HEK293 (cell line): ENCODE measurements at regions not wholly inside any gene's neighbourhood (a gene's known extent, or its start where the extent isn't known, plus 50 kb on each side); places are given as distances from the start of the nearest gene placed in this dataset.
"Not testable (repeated sequence)": the region's sequence is repeated elsewhere in the genome, so short reads cannot be mapped to it uniquely, and the experiment has no call there.

Source experiments
- CTCF ChIA-PET: fragments of 350-600 bp; formaldehyde crosslinking; extraction: SDS; loops from one replicate; lab custom pipeline; 2021; ENCODE audit warnings: antibody characterized with exemption; lab: Yijun Ruan, JAX
- POLR2A ChIA-PET: fragments of 300-600 bp; formaldehyde crosslinking; extraction: SDS; loops from one replicate; lab custom pipeline; 2020; ENCODE audit warnings: antibody characterized with exemption, inconsistent platforms; lab: Yijun Ruan, JAX
- H3K27ac ChIP-seq: fragments of 200-500 bp; sonication (Bioruptor generic); 2 replicates; pipeline ENCODE4 v1.5.1; 2014; ENCODE audit warnings: low read depth, low read length, control low read depth, inconsistent platforms; ENCODE audit errors: extremely low read depth
- H3K36me3 ChIP-seq, 2 experiments: fragments of 200-500 bp in 1 of 2; sonication (Bioruptor generic) in 1 of 2; 1 replicate in 1 of 2; 2 replicates in 1 of 2; pipeline ENCODE4 v1.5.1; 2014 to 2017; ENCODE audit warnings: inconsistent platforms in 2 of 2, low read length in 2 of 2; ENCODE audit not compliant: control insufficient read depth in 2 of 2, insufficient read depth in 1 of 2
- H3K4me1 ChIP-seq: fragments of 200-500 bp; sonication (Bioruptor generic); 2 replicates; pipeline ENCODE4 v1.5.1; 2014; ENCODE audit warnings: mild to moderate bottlenecking, low read length, inconsistent platforms; ENCODE audit not compliant: control insufficient read depth, insufficient read depth
- H3K4me3 ChIP-seq: 2 replicates; pipeline ENCODE4 v1.5.1; 2011; ENCODE audit warnings: low read depth, mild to moderate bottlenecking, control low read depth, low read length, moderate library complexity
- H3K9me3 ChIP-seq: fragments of 200-500 bp; sonication (Bioruptor generic); 2 replicates; pipeline ENCODE4 v1.5.1; 2014; ENCODE audit warnings: low read depth, low read length, inconsistent platforms; ENCODE audit not compliant: control insufficient read depth, insufficient read depth
- BCL6B ChIP-seq: fragments of 450-650 bp; formaldehyde crosslinking; IDR thresholded peaks from 2 replicates; pipeline ENCODE4 v1.5.1; 2017; ENCODE audit warnings: missing biosample characterization, missing genetic modification characterization
- HOXA7 ChIP-seq: sonication (generic); formaldehyde crosslinking; IDR thresholded peaks from 2 replicates; pipeline ENCODE4 v1.8.1; 2022; ENCODE audit warnings: missing genetic modification reagents, borderline replicate concordance
- INSM2 ChIP-seq: fragments of 450-650 bp; formaldehyde crosslinking; IDR thresholded peaks from 2 replicates; pipeline ENCODE4 v1.5.1; 2016; ENCODE audit warnings: missing biosample characterization, missing genetic modification characterization
- OSR2 ChIP-seq: fragments of 450-650 bp; formaldehyde crosslinking; IDR thresholded peaks from 2 replicates; pipeline ENCODE4 v1.5.1; 2016; ENCODE audit warnings: missing biosample characterization, missing genetic modification characterization
- SCRT1 ChIP-seq: fragments of 450-650 bp; formaldehyde crosslinking; IDR thresholded peaks from 2 replicates; pipeline ENCODE4 v1.5.1; 2016; ENCODE audit warnings: missing biosample characterization, missing genetic modification characterization, borderline replicate concordance
- WT1 ChIP-seq: fragments of 450-650 bp; formaldehyde crosslinking; IDR thresholded peaks from 2 replicates; pipeline ENCODE4 v1.5.1; 2016; ENCODE audit warnings: missing biosample characterization, missing genetic modification characterization
- ZBTB17 ChIP-seq: fragments of 450-650 bp; formaldehyde crosslinking; IDR thresholded peaks from 2 replicates; pipeline ENCODE4 v1.5.1; 2016; ENCODE audit warnings: missing biosample characterization, missing genetic modification characterization
- ZNF146 ChIP-seq: fragments of 450-650 bp; formaldehyde crosslinking; IDR thresholded peaks from 2 replicates; pipeline ENCODE4 v1.5.1; 2016; ENCODE audit warnings: missing biosample characterization, missing genetic modification characterization
- ZNF175 ChIP-seq: fragments of 450-650 bp; formaldehyde crosslinking; IDR thresholded peaks from 2 replicates; pipeline ENCODE4 v1.5.1; 2016; ENCODE audit warnings: missing biosample characterization, missing genetic modification characterization
- ZNF18 ChIP-seq: fragments of 450-650 bp; formaldehyde crosslinking; IDR thresholded peaks from 2 replicates; pipeline ENCODE4 v1.5.1; 2016; ENCODE audit warnings: missing biosample characterization, missing genetic modification characterization
- ZNF280C ChIP-seq: fragments of 450-650 bp; formaldehyde crosslinking; IDR thresholded peaks from 2 replicates; pipeline ENCODE4 v1.5.1; 2016; ENCODE audit warnings: missing biosample characterization, missing genetic modification characterization
- ZNF449 ChIP-seq: fragments of 450-650 bp; formaldehyde crosslinking; IDR thresholded peaks from 2 replicates; pipeline ENCODE4 v1.5.1; 2017; ENCODE audit warnings: missing biosample characterization, mild to moderate bottlenecking, missing genetic modification characterization, moderate library complexity
- ZNF501 ChIP-seq: fragments of 450-650 bp; formaldehyde crosslinking; IDR thresholded peaks from 2 replicates; pipeline ENCODE4 v1.5.1; 2016; ENCODE audit warnings: missing biosample characterization, missing genetic modification characterization
- ZNF585B ChIP-seq: fragments of 450-650 bp; formaldehyde crosslinking; IDR thresholded peaks from 2 replicates; pipeline ENCODE4 v1.5.1; 2016; ENCODE audit warnings: missing biosample characterization, missing genetic modification characterization
- ZNF645 ChIP-seq: fragments of 450-650 bp; formaldehyde crosslinking; IDR thresholded peaks from 2 replicates; pipeline ENCODE4; 2016; ENCODE audit warnings: missing biosample characterization, missing genetic modification characterization
- ZNF670 ChIP-seq: fragments of 450-650 bp; formaldehyde crosslinking; IDR thresholded peaks from 2 replicates; pipeline ENCODE4 v1.5.1; 2016; ENCODE audit warnings: missing biosample characterization, missing genetic modification characterization, low read depth
- ZNF768 ChIP-seq: fragments of 450-650 bp; formaldehyde crosslinking; IDR thresholded peaks from 2 replicates; pipeline ENCODE4 v1.5.1; 2018; ENCODE audit warnings: missing biosample characterization, mild to moderate bottlenecking, missing genetic modification characterization

- TF ChIP-seq ZNF501 (tag by site-specific recombination) = no peak
- TF ChIP-seq HOXA7 (CRISPR knock-in tag) = no peak
These were observed 827.6 kb upstream of the B3GALT2 start (continued) for GRCh38 chr1:194014014-194014413.

- CTCF ChIA-PET = no interaction called here
- Histone ChIP-seq H3K36me3 (no peaks in the 10 kb centered on the region), H3K4me3 (no peak overlapping the region), H3K9me3 (no peaks in the 10 kb centered on the region), H3K27ac (no peak overlapping the region), H3K4me1 (no peaks in the 10 kb centered on the region)
- POLR2A ChIA-PET = no interaction called here
- TF ChIP-seq ZNF175 = no peak
- no peak for TF ChIP-seq ZNF768 (tag by site-specific recombination)
- no peak for TF ChIP-seq BCL6B (tag by site-specific recombination)
- TF ChIP-seq WT1 (tag by site-specific recombination) = no peak
- TF ChIP-seq ZNF280C (tag by site-specific recombination) = no peak
- TF ChIP-seq ZNF645 (tag by site-specific recombination) = no peak
- no peak for TF ChIP-seq OSR2 (tag by site-specific recombination)
- no peak for TF ChIP-seq ZNF449 (tag by site-specific recombination)
- TF ChIP-seq ZNF146 (tag by site-specific recombination) = no peak
These were observed 827.1 kb upstream of the B3GALT2 start for GRCh38 chr1:194013561-194013960.

- ChIA-PET CTCF (no interaction called here), POLR2A (no interaction called here)
- H3K9me3 ChIP-seq = no peaks in the 10 kb centered on the region
- H3K4me3 ChIP-seq = no peak overlapping the region
- TF ChIP-seq SCRT1 (tag by site-specific recombination) (no peak), ZNF670 (no peak), INSM2 (tag by site-specific recombination) (no peak), ZBTB17 (tag by site-specific recombination) (no peak), ZNF585B (tag by site-specific recombination) (no peak), ZNF18 (tag by site-specific recombination) (no peak)
- no peak overlapping the region for H3K27ac ChIP-seq
- no peaks in the 10 kb centered on the region for H3K4me1 ChIP-seq
- no peaks in the 10 kb centered on the region for H3K36me3 ChIP-seq
These were observed 817.7 kb upstream of the B3GALT2 start for GRCh38 chr1:194004146-194004545.

- POLR2A ChIA-PET, H3K36me3 ChIP-seq: not testable (repeated sequence)
- CTCF ChIA-PET = interaction anchor here (0.6 kb wide), 1 partner anchor 28 kb away, joined by 4 read pairs; no protein-coding TSS in a partner anchor
These were observed 815.4 kb upstream of the B3GALT2 start for GRCh38 chr1:194001726-194002350.

More at GRCh38 chr1:194001726-194002350, 815.4 kb upstream of the B3GALT2 start:
- H3K4me3 ChIP-seq, H3K9me3 ChIP-seq, H3K27ac ChIP-seq, H3K4me1 ChIP-seq: not testable (repeated sequence)
